IMR-90 (cell line): ENCODE measurements at regions not wholly inside any gene's neighbourhood (a gene's known extent, or its start where the extent isn't known, plus 50 kb on each side); places are given as distances from the start of the nearest gene placed in this dataset.

Source experiments
- BHLHE40 ChIP-seq: fragments of 150-350 bp; IDR thresholded peaks from 2 replicates; pipeline ENCODE4 v1.6.1; 2016; ENCODE audit warnings: mild to moderate bottlenecking, low read depth, low read length
- CTCF ChIP-seq: conservative IDR thresholded peaks from 2 replicates; pipeline ENCODE4 v1.5.1; 2012; ENCODE audit warnings: mild to moderate bottlenecking, low read depth, low read length, improper control_type of control experiment
- POLR2A ChIP-seq: IDR thresholded peaks from 2 replicates; pipeline ENCODE4 v1.6.1; 2012; ENCODE audit warnings: mild to moderate bottlenecking, low read depth, low read length
- RFX5 ChIP-seq: IDR thresholded peaks from 2 replicates; pipeline ENCODE4 v1.8.0; 2012; ENCODE audit warnings: low read depth, mild to moderate bottlenecking, low read length, moderate library complexity
- SMC3 ChIP-seq: fragments of 150-350 bp; IDR thresholded peaks from 2 replicates; pipeline ENCODE4 v1.6.1; 2016; ENCODE audit warnings: low read depth, mild to moderate bottlenecking, antibody characterized with exemption, low read length, moderate library complexity
- USF2 ChIP-seq: fragments of 150-350 bp; IDR thresholded peaks from 2 replicates; pipeline ENCODE4 v1.6.1; 2017; ENCODE audit warnings: mild to moderate bottlenecking, antibody characterized with exemption, low read length, low read depth

GRCh38 chr4:165612936-165613335, 234.1 kb downstream of the CPE start:
- no peak for TF ChIP-seq USF2
- TF ChIP-seq CTCF = no peak
- no peak for TF ChIP-seq RFX5
- no peak for TF ChIP-seq POLR2A
- TF ChIP-seq BHLHE40 = no peak
- no peak for TF ChIP-seq SMC3
